Jurkat, Clone E6-1 (cell line): ENCODE measurements at regions not wholly inside any gene's neighbourhood (a gene's known extent, or its start where the extent isn't known, plus 50 kb on each side); places are given as distances from the start of the nearest gene placed in this dataset.

ENCODE experiments used
- DNase-seq: peaks from one replicate; pipeline ENCODE4 v3.0.0-alpha.2; 2011; ENCODE audit warnings: low read depth, low spot score
- H3K4me3 ChIP-seq: 2 replicates; pipeline ENCODE4 v1.5.1; 2011; ENCODE audit warnings: mild to moderate bottlenecking, low read length, control low read depth, moderate library complexity

GRCh38 chr4:136457004-136457403 lies 1075.3 kb downstream of the PCDH18 start:
- H3K4me3 ChIP-seq, result no peak overlapping the region
- DNase-seq, result no peak

GRCh38 chr4:136443006-136443405 lies 1089.3 kb downstream of the PCDH18 start:
- DNase-seq, result no peak
- no peak overlapping the region for H3K4me3 ChIP-seq

- DNase-seq, result no peak
- no peak overlapping the region for H3K4me3 ChIP-seq
These were observed 1089.8 kb downstream of the PCDH18 start for GRCh38 chr4:136442447-136442846.

GRCh38 chr4:136441629-136442282 lies 1090.5 kb downstream of the PCDH18 start:
- DNase-seq, result no peak
- no peak overlapping the region for H3K4me3 ChIP-seq

GRCh38 chr4:136438645-136439044 lies 1093.6 kb downstream of the PCDH18 start:
- DNase-seq, result no peak

GRCh38 chr4:136424052-136424451 lies 1108.2 kb downstream of the PCDH18 start:
- DNase-seq, result no peak
- H3K4me3 ChIP-seq, result no peak overlapping the region

More at GRCh38 chr4:136438645-136439044, 1093.6 kb downstream of the PCDH18 start:
- no peak overlapping the region for H3K4me3 ChIP-seq

GRCh38 chr4:136414981-136415380 lies 1117.3 kb downstream of the PCDH18 start:
- no peak for DNase-seq
- no peak overlapping the region for H3K4me3 ChIP-seq

GRCh38 chr4:136412708-136413107 lies 1119.6 kb downstream of the PCDH18 start:
- no peak for DNase-seq
- H3K4me3 ChIP-seq, result no peak overlapping the region

- DNase-seq, result no peak
- H3K4me3 ChIP-seq, result no peak overlapping the region
These were observed 1131.5 kb downstream of the PCDH18 start for GRCh38 chr4:136400829-136401228.

GRCh38 chr4:136395212-136395722 lies 1137.0 kb downstream of the PCDH18 start:
- no peak for DNase-seq

GRCh38 chr4:136392576-136392975 lies 1139.7 kb downstream of the PCDH18 start:
- H3K4me3 ChIP-seq, result no peak overlapping the region
- no peak for DNase-seq

More at GRCh38 chr4:136395212-136395722, 1137.0 kb downstream of the PCDH18 start:
- H3K4me3 ChIP-seq, result no peak overlapping the region

- H3K4me3 ChIP-seq, result no peak overlapping the region
- DNase-seq, result no peak
These were observed 1141.5 kb downstream of the PCDH18 start for GRCh38 chr4:136390824-136391223.

- no peak for DNase-seq
- no peak overlapping the region for H3K4me3 ChIP-seq
These were observed 1149.2 kb downstream of the PCDH18 start for GRCh38 chr4:136383082-136383481.

- no peak overlapping the region for H3K4me3 ChIP-seq
- DNase-seq, result no peak
These were observed 1161.1 kb downstream of the PCDH18 start for GRCh38 chr4:136371231-136371630.

GRCh38 chr4:136369073-136369472 lies 1163.2 kb downstream of the PCDH18 start:
- H3K4me3 ChIP-seq, result no peak overlapping the region

GRCh38 chr4:136357556-136357955 lies 1174.7 kb downstream of the PCDH18 start:
- no peak overlapping the region for H3K4me3 ChIP-seq
- no peak for DNase-seq

More at GRCh38 chr4:136369073-136369472, 1163.2 kb downstream of the PCDH18 start:
- no peak for DNase-seq

- H3K4me3 ChIP-seq, result no peak overlapping the region
- DNase-seq, result no peak
These were observed 1176.3 kb downstream of the PCDH18 start for GRCh38 chr4:136355970-136356369.

- no peak overlapping the region for H3K4me3 ChIP-seq
- no peak for DNase-seq
These were observed 1189.0 kb downstream of the PCDH18 start for GRCh38 chr4:136343340-136343739.

GRCh38 chr4:136342666-136343065 lies 1189.6 kb downstream of the PCDH18 start:
- H3K4me3 ChIP-seq, result no peak overlapping the region
- no peak for DNase-seq

GRCh38 chr4:136337216-136337615 lies 1195.1 kb downstream of the PCDH18 start:
- no peak overlapping the region for H3K4me3 ChIP-seq
- DNase-seq, result no peak

GRCh38 chr4:136336479-136336878 lies 1195.8 kb downstream of the PCDH18 start:
- no peak overlapping the region for H3K4me3 ChIP-seq

More at GRCh38 chr4:136336479-136336878, 1195.8 kb downstream of the PCDH18 start:
- no peak for DNase-seq
